ENCODE measurements at regions not wholly inside any gene's neighbourhood (a gene's known extent, or its start where the extent isn't known, plus 50 kb on each side); places are given as distances from the start of the nearest gene placed in this dataset.

DNA sequence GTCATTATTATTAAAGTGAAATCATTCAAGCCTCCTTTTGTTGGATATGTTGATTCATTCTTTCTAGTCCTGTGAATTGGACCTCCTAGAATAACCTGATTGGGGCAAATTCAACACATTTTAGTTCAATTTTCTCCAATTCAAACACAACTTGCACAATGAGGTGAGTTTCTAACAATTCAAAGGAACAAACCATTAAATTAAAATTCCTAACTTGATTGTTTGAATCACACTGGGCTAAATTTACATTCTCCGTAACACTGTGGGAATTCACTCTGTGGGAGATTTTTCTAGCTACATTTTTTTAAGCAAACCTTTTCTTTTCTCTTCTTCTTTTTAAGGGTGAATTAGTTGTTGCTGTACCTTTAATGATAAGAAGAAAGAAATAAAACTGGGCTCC lies 68.3 kb upstream of the CABCOCO1 start:
- in situ Hi-C loops (cut with MboI) (no loop called here), intact Hi-C loops (cut with micrococcal nuclease) (loop anchor here (5.0 to 10.0 kb wide), 2 partner anchors 117 to 450 kb away; no protein-coding TSS in a partner anchor)
- Histone ChIP-seq H3K27me3 (ENCODE audit: control insufficient read depth in 2 of 2, insufficient read depth in 2 of 2, low read length in 2 of 2) (no peaks in the 10 kb centered on the region), H3K27ac (ENCODE audit: extremely low read depth, low read depth, low read length) (no peak overlapping the region), H3K9me3 (replicated peaks; ENCODE audit: control insufficient read depth, insufficient read depth, low read depth, low read length) (no peaks in the 10 kb centered on the region), H3K9ac (ENCODE audit: insufficient read depth in 1 of 2, low read depth in 2 of 2, low read length in 2 of 2) (no peak overlapping the region), H4K20me1 (replicated peaks; ENCODE audit: control insufficient read depth, insufficient read depth, low read length) (no peaks in the 10 kb centered on the region), H3K36me3 (ENCODE audit: control insufficient read depth, insufficient read depth, low read length) (no peaks in the 10 kb centered on the region), H3K4me2 (ENCODE audit: insufficient read depth, low read length) (no peak overlapping the region), H3K9me1 (ENCODE audit: control insufficient read depth, insufficient read depth, low read length) (no peaks in the 10 kb centered on the region), H3K4me1 (replicated peaks in 1 of 2; ENCODE audit: control insufficient read depth in 2 of 2, insufficient read depth in 2 of 2, low read length in 2 of 2) (no peaks in the 10 kb centered on the region; a peak in 1 of 5 replicates), H3K4me3 (no peak overlapping the region), H2AFZ (ENCODE audit: low read depth, low read length) (no peak overlapping the region), H3K79me2 (ENCODE audit: control insufficient read depth, insufficient read depth, low read length) (no peaks in the 10 kb centered on the region)
- DNase-seq (ENCODE audit: extremely low read depth in 1 of 4, low spot score in 3 of 4) (no peak), FAIRE-seq (no peak), ATAC-seq (no peak)
- 71% methylated on average over 1 of the region's 1 CpG for WGBS (ENCODE audit: insufficient coverage, low coverage, missing lambda C conversion rate)
- TF ChIP-seq RNF219 (CRISPR knock-in tag; IDR thresholded peaks at IDR 0.05), result no peak
- TF ChIP-seq SOX6 (IDR thresholded peaks at IDR 0.05), result no peak
- TF ChIP-seq, protein P1, sequence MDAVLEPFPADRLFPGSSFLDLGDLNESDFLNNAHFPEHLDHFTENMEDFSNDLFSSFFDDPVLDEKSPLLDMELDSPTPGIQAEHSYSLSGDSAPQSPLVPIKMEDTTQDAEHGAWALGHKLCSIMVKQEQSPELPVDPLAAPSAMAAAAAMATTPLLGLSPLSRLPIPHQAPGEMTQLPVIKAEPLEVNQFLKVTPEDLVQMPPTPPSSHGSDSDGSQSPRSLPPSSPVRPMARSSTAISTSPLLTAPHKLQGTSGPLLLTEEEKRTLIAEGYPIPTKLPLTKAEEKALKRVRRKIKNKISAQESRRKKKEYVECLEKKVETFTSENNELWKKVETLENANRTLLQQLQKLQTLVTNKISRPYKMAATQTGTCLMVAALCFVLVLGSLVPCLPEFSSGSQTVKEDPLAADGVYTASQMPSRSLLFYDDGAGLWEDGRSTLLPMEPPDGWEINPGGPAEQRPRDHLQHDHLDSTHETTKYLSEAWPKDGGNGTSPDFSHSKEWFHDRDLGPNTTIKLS (IDR thresholded peaks at IDR 0.05; ENCODE audit: borderline replicate concordance, low read depth), result no peak
- TF ChIP-seq CREB1 (IDR thresholded peaks at IDR 0.05), result no peak
- no peak for TF ChIP-seq CREB1 (CRISPR knock-in tag; IDR thresholded peaks at IDR 0.05)
- TF ChIP-seq ETV1 (tag; conservative IDR thresholded peaks at IDR 0.05; ENCODE audit: low read depth), result no peak
- no peak for TF ChIP-seq MEF2D (tag; conservative IDR thresholded peaks at IDR 0.05; ENCODE audit: low read depth)
- TF ChIP-seq ZBED1 (IDR thresholded peaks at IDR 0.05), result no peak
- no peak for TF ChIP-seq MLX (CRISPR knock-in tag; conservative IDR thresholded peaks at IDR 0.05)
- TF ChIP-seq FUS (optimal IDR thresholded peaks at IDR 0.05; ENCODE audit: low read depth, low read length), result no peak
- no peak for TF ChIP-seq NKRF (IDR thresholded peaks at IDR 0.05; ENCODE audit: borderline replicate concordance)
- TF ChIP-seq SRSF9 (IDR thresholded peaks at IDR 0.05; ENCODE audit: borderline replicate concordance, low read depth, low read length), result no peak
- TF ChIP-seq ZNF584 (CRISPR knock-in tag; IDR thresholded peaks at IDR 0.05; ENCODE audit: low read depth), result no peak
- no peak for TF ChIP-seq HIVEP1 (CRISPR knock-in tag; IDR thresholded peaks at IDR 0.05)
- no peak for TF ChIP-seq ZNF143 (CRISPR knock-in tag; IDR thresholded peaks at IDR 0.05)
- TF ChIP-seq NFIX (CRISPR knock-in tag; IDR thresholded peaks at IDR 0.05; ENCODE audit: low read depth), result no peak
- TF ChIP-seq SMC3 (conservative IDR thresholded peaks at IDR 0.05; ENCODE audit: insufficient read depth, low read depth, low read length), result no peak
- POLR2A ChIA-PET, result no interaction called here
- CTCF ChIA-PET (ENCODE audit: low intra/inter-chr PET ratio), result no interaction called here
- BruUV-seq (replicated peaks), result no TSS peak

Measured in K562 (cell line).